ENCODE measurements at regions not wholly inside any gene's neighbourhood (a gene's known extent, or its start where the extent isn't known, plus 50 kb on each side); places are given as distances from the start of the nearest gene placed in this dataset.

DNA sequence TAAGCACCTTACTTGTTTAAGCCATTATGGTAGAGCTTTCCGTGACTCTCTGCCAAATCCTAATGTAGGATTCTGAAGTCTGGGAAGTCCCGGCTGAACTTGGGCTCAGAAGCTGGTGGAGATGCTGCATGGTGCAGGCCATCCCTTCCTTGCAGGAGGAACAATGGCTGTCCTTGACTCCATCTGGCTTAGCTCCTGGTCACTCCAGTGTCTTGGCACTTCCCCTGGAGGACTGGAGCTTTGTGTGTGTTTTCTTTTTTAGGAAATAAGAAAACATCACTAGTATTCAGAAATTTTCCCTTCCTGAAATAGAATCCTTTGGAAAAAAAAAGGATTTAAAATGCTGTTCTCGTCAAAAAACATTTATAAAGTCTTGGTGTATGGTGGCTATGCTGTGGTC lies 209.3 kb upstream of the ROPN1 start:
- no peak for DNase-seq

DNA sequence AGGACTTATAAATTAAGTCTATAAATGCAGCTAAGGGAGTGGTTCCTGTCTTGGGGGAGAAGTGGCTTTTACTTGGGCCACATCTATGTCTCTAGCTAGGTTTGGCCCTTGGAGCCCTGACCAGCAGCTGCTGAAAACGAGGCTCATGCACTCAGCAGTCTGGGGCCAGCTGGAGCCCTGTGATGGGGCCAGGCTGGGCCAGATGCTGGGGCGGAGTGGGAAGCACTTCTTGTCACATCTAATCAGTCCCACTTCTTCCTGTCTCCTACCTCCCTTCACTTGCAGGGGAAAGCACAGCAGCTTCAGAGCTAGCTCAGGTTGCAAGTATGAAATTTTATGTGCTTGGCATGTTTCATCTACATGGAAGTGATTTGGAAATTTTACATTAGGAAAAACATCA lies 209.9 kb upstream of the ROPN1 start:
- DNase-seq: no peak

GRCh38 chr3:124202754-124203153 lies 210.8 kb upstream of the ROPN1 start:
- DNase-seq: no peak

DNA sequence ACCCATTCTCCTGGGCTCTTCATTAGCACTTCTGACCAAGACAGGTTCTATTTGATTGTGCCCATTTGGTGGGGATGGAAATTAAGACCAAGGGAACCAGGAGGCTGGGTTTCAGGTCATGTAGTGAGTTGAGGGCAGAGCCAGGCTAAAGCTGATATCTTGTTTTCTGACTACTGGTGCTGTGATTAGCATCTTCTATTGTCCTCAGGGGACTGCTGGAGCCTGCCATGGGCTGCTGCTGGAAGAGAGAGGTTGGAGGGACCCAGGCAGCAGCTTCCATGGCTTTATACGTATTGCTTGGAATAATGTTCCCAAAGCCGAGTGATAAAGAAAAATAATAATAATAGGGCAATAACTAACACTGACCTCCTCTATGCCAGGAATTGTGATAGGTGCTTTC lies 211.4 kb upstream of the ROPN1 start:
- no peak for DNase-seq

DNA sequence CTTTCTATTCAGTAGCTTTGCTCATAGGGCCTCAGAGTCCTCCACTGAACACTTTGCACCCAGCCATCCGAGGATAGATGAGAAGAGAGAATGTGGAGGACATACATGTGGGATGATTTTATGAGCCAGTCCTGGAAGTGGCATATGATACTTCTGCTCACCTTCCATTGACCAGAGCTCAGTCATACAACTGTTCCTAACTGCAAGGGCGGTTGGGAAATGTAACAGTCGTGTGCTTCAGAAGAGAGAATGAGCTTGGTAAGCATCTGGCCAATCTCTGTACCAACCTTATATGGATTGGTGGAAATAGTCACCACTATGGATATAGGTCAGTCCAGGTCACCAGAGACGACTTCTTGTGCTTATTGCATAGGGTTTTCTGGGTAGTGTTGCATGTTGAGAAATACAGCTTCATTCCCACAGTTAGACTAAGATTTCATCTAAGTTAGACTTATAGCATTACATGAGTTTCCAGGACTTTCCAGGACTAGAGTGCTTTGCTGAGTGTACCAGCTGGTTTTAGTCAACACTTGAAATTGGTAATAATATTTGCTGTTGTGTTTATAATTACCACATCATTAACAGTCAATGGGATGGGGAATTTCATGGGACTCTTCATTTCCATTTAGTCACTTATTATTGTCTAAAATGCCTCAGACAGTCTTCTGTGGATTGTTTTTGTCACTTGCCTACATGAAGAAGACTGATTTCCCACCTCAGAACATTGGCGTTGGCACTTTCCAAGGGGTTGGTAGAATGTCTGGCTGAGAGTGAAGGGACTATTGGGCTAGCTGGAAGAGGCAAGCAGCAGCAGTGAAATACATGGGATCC lies 214.5 kb upstream of the ROPN1 start:
- DNase-seq: no peak

- DNase-seq: no peak
Measured at GRCh38 chr3:124207077-124207476, 215.2 kb upstream of the ROPN1 start.

DNA sequence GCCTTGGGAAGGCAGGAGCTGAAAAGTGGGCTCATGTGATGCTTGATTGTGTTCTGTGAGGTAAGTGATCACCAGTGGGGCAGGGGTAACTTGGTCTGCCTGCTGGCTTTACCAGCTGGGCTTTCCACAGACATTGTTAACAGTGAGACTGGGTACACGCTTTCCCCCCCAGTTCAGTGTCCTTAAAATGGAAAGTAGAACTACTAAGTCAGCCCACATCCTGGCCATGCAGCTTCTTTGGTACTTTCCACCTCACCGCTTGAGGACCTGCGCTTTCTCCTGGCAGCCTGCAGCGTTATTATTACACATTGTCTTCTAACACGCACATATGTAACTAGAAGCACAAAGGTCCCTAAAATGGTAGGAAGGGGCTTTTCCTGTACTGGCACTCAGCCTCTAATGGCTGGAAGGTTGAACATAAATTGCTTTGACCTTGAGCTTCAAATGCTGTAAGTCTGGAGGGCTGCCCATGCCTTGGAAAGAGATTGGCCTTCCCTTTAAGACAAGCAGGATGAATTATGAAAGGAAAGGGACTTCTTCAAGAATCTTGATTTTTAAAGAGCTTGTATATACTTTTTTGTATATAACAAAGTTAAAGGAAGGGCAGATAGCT lies 216.1 kb upstream of the ROPN1 start:
- DNase-seq: peak; percentile 10

GRCh38 chr3:124209426-124209825 lies 217.5 kb upstream of the ROPN1 start:
- DNase-seq: no peak

- no peak for DNase-seq
Measured at GRCh38 chr3:124210899-124211298, 219.0 kb upstream of the ROPN1 start.

DNA sequence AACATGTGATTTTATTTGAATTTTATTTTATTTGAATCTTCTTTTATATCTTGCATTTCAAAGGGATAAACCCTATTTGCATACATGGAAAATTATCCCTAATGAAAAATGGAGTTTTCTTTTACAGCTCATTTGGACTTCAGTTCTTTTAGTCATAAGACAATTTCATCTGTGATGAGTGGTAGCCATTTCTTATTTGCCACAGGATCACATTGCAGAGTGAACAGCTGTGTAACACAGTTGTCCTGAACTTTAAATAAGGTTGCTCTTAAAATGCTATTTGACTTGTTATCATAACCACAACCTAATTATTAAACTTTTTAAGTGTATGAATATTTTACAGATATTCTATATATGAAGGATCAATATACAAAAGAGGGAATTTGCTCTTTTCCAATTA lies 221.7 kb upstream of the ROPN1 start:
- no peak for DNase-seq

- DNase-seq: no peak
Measured at GRCh38 chr3:124217542-124217941, 225.6 kb upstream of the ROPN1 start.

DNA sequence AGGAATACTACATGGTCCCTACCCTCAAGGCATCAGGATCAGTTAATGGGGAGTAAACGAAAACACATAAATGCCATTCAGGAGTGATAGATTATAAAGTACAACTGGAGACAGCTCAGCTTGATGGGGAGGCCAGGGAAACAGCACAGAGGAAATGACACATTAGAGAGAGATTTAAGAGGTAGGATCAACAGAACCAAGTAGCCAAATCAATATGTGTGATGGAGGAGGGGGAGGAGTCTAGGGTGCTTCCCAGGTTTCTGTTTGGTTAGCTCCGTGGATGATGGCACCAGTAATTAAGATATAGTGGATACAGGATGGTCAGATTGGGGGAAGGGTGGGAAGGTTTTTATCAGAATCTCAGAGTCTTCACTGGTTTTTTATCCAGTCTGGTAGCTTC lies 229.5 kb upstream of the ROPN1 start:
- DNase-seq: no peak

DNA sequence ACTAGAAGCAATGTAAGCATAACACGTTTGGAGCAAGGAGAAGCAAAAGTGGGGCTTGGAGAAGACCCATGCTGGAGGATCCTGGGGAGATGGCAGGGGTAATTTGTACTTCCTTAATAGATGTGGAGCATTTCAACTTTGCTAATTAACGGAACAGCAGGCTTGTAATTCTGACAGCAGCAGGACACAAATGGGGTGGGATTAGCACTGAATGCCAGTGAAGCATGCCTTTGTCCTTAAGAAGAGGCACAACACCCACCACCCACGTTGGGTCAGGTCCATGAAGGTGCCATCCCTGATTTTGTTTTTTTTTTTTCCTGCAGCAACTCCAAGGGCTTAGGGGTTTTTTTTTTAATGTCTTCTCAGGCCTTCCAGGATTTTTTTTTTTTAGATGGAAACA lies 231.9 kb upstream of the ROPN1 start:
- DNase-seq: no peak

GRCh38 chr3:124227150-124227630 lies 235.3 kb upstream of the ROPN1 start:
- DNase-seq: no peak

GRCh38 chr3:124229420-124229819 lies 237.5 kb upstream of the ROPN1 start:
- peak; percentile 53 for DNase-seq

GRCh38 chr3:124229836-124230235 lies 237.9 kb upstream of the ROPN1 start:
- DNase-seq: no peak

- DNase-seq: no peak
Measured at GRCh38 chr3:124230432-124230831, 238.5 kb upstream of the ROPN1 start.

DNA sequence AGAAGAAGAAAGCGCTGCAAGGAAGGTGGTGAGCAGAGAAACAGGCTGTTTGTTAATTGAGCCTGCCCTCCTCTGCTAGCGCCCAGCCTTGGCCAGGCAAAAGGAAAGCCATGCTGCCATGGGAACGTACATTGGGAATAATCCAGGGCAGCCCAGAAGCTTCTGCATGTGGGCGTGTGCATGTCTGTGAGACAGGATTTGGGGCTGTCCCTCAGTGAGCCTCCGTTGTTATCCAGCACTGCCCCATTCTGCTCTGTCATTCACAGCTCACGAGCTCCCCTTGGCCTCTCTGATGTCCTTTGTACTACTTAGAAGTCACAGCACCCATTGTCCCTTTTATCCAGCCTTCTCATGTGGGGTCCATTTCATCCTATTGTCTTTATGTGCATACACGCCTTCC lies 239.1 kb upstream of the ROPN1 start:
- DNase-seq: peak; percentile 2

GRCh38 chr3:124234852-124235252 lies 242.9 kb upstream of the ROPN1 start:
- DNase-seq: no peak

- no peak for DNase-seq
Measured at GRCh38 chr3:124235446-124235845, 243.5 kb upstream of the ROPN1 start.

- DNase-seq: no peak
Measured at GRCh38 chr3:124243177-124243859, 251.4 kb upstream of the ROPN1 start.

DNA sequence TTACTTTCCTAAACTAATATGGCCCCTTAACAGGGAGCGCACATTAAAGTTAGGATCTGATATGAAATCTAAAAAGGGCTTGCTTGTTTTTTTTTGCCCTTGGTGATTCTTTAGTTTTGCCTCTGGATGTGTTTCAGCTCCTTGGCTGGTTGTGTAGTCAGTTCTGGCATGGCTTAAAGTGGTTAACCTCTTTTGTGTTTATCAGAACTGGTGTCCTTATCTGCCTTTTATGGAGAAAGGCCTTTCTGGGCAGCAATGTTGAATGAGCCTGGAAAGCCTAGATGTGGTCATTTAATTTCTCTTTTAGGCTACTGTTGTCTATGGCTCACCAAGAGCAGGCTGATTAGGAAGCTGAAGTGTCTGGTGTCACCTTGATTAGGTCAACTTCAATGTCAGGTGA lies 254.5 kb upstream of the ROPN1 start:
- no peak for DNase-seq

DNA sequence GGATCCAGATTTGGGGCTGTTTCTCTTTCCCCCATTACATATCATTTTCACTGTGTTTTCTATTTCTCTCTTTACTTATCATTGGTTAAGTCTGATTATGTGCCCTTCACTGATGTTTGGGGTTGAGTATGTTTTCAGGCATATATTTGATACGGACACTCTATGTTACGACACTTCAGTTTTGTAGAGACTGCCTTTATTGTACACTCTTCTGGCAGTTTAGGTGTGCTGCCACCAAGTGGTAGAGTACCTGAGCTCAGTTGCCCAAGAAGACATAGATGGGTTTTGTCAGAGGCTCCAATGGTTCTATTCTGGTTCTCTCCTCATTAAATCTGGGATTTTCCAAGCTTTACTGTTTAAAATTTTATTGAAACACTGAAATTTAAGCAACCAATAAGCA lies 255.0 kb upstream of the ROPN1 start:
- DNase-seq: no peak

- DNase-seq: no peak
Measured at GRCh38 chr3:124248471-124249028, 256.6 kb upstream of the ROPN1 start.
